Common myeloid progenitor, CD34-positive (primary cell): ENCODE measurements at regions not wholly inside any gene's neighbourhood (a gene's known extent, or its start where the extent isn't known, plus 50 kb on each side); places are given as distances from the start of the nearest gene placed in this dataset.

Source experiments
- CTCF ChIA-PET: fragments of 350-600 bp; sonication (Branson Sonifier 250); formaldehyde crosslinking; loops from one replicate; lab custom pipeline; 2021; ENCODE audit warnings: antibody characterized with exemption; lab: Charles Lee
- POLR2A ChIA-PET: fragments of 350-600 bp; sonication (Branson Sonifier 250); formaldehyde crosslinking; loops from one replicate; lab custom pipeline; 2021; ENCODE audit warnings: antibody characterized with exemption; lab: Charles Lee
- DNase-seq, 3 donors: peaks; one replicate each; pipeline versions ENCODE4 v3.0.0 to v3.0.0-alpha.2; 2013
- H3K27ac ChIP-seq, 2 experiments: 1 replicate in 1 of 2; 2 replicates in 1 of 2; pipeline ENCODE4 v1.7.0; 2013; ENCODE audit warnings: inconsistent platforms in 2 of 2, low read length in 2 of 2, mild to moderate bottlenecking in 2 of 2, low read depth in 1 of 2, moderate library complexity in 1 of 2; ENCODE audit not compliant: severe bottlenecking in 2 of 2, insufficient read depth in 1 of 2, poor library complexity in 1 of 2
- H3K27me3 ChIP-seq, 5 experiments: replicated peaks in 2 of 5; 1 replicate in 3 of 5; 2 replicates in 2 of 5; pipeline versions ENCODE4 v1.6.1 to v1.7.0; 2013; ENCODE audit warnings: low read length in 4 of 5, mild to moderate bottlenecking in 2 of 5, moderate library complexity in 2 of 5, inconsistent platforms in 1 of 5; ENCODE audit not compliant: insufficient read depth in 5 of 5, control insufficient read depth in 4 of 5
- H3K36me3 ChIP-seq, 4 experiments: 1 replicate in 2 of 4; 2 replicates in 2 of 4; pipeline versions ENCODE4 v1.6.1 to v1.7.0; 2013; ENCODE audit warnings: low read length in 3 of 4, control low read depth in 1 of 4, mild to moderate bottlenecking in 1 of 4; ENCODE audit not compliant: control insufficient read depth in 4 of 4, insufficient read depth in 4 of 4
- H3K4me1 ChIP-seq, 4 experiments: 1 replicate in 3 of 4; 2 replicates in 1 of 4; pipeline versions ENCODE4 v1.6.1 to v1.7.1; 2013; ENCODE audit warnings: low read length in 3 of 4, mild to moderate bottlenecking in 3 of 4, control low read depth in 1 of 4, inconsistent platforms in 1 of 4, moderate library complexity in 1 of 4; ENCODE audit not compliant: control insufficient read depth in 4 of 4, insufficient read depth in 4 of 4; ENCODE audit errors: control extremely low read depth in 1 of 4
- H3K4me3 ChIP-seq, 7 experiments: 1 replicate in 4 of 7; 2 replicates in 3 of 7; pipeline versions ENCODE4 v1.5.1 to v1.7.0; 2013; ENCODE audit warnings: mild to moderate bottlenecking in 7 of 7, low read length in 6 of 7, moderate library complexity in 6 of 7, inconsistent platforms in 2 of 7, low read depth in 2 of 7, control low read depth in 1 of 7; ENCODE audit not compliant: insufficient read depth in 4 of 7, control insufficient read depth in 1 of 7; ENCODE audit errors: extremely low read depth in 1 of 7
- H3K9me3 ChIP-seq, 5 experiments: 1 replicate in 4 of 5; 2 replicates in 1 of 5; pipeline versions ENCODE4 v1.6.1 to v1.7.1; 2013; ENCODE audit warnings: low read length in 4 of 5, mild to moderate bottlenecking in 2 of 5, inconsistent platforms in 1 of 5, low read depth in 1 of 5, moderate library complexity in 1 of 5; ENCODE audit not compliant: control insufficient read depth in 4 of 5, insufficient read depth in 2 of 5; ENCODE audit errors: control extremely low read depth in 1 of 5
- WGBS: methylation state at CpG from one replicate; pipeline ENCODE4 v1.1.5; 2013; ENCODE audit not compliant: insufficient coverage; 5-methylcytosine and 5-hydroxymethylcytosine counted together

DNA sequence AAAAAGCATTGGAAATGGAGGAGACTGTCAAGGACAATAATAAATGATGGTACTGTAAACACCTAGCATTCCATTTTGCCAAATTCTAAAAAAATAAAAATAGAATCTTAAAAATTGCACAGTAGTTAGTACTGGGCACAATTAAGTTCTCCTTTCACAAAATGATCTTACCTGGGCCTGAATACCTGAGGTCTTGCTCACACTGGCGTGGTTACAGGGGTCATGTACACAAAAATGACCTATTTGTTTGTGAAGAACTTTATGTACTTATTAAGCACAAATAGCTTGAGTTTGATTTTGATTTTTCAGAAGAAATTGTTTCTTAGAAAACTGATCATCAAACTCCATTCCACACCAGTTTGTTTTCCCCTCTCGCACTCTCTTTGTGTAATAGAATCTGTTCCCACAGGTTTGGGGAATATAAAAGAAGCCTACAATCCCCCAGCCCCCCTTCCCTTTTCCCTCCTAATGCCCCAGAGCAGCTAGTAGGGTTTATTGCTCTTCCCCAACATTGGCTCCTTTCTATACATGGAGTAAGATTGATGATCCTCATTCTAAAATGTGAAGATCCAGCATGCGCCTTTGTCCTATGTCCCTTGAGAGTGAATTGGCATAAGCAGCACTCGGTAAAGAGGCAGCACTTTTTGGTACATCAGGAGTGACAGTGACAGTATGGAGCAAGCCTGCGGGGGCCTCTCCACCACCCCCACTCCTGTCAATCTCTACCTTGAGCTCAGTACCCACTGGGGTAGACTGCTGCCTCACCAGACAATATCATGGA lies 204.3 kb downstream of the ASCL1 start:
- Histone ChIP-seq H3K27me3 (no peaks in the 10 kb centered on the region), H3K36me3 (no peaks in the 10 kb centered on the region), H3K4me3 (no peak overlapping the region), H3K9me3 (peaks cover 0 to 2% (median 0%) of the 10 kb centered on the region in 5 experiments), H3K27ac (no peak overlapping the region), H3K4me1 (no peaks in the 10 kb centered on the region)
- DNase-seq = no peak
- CTCF ChIA-PET = no interaction called here
- POLR2A ChIA-PET = interaction anchor here (0.7 kb wide), 1 partner anchor 26 kb away, joined by 5 read pairs; no protein-coding TSS in a partner anchor
- WGBS = 97% methylated on average over 3 of the region's 5 CpGs

DNA sequence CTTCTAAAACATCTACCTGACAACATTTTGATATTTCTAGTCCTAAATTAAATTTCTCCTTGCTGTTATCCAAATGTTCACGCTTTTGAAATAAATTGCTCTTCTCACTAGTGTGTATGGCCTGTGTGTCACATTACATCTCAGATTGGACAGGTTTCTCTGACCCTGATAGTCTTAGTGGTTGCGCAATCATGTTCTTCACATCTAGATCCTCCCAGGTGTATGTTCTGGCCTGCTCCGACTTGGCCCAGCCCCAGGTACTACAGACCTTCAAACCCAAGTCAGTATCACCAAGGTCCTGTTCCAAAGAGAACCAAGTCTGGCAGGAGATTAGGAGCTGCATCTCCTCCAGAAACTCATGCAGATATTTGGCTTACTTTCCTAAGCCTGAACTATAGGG lies 209.5 kb downstream of the ASCL1 start:
- 97% methylated on average over 3 of the region's 3 CpGs for WGBS

DNA sequence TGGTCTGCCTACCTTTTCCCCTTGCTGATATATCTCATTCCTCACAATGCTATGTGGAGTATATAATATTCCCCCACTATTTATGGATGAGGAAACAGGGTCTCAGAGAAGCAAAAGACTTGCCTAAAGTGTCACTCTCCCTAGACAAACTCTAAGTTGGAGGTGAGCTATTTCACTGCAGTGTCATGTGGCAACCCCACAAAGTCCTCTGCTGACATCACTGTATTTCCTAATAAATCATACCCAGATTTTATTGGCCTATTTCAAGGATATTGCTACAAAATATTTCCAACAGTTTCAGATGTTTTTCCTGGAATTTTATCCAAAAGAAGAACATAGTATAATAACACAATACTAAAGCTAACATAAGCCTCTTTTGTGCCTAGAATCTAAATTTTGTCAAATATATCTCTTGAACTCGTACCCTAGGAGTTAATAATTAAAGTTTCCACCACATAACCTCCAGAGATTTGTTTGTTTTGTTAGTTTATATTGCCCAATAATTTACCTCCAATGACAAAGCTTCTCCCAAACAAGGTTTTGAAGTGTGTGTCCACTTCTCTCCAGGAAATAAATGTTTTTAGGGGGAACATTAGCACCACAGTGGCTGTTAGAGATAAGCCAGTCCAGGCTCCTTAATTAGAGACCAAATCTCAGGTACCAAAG lies 215.1 kb downstream of the ASCL1 start:
- no peaks in the 10 kb centered on the region for H3K9me3 ChIP-seq
- no peak for DNase-seq
- no peaks in the 10 kb centered on the region for H3K36me3 ChIP-seq
- ChIA-PET CTCF (no interaction called here), POLR2A (no interaction called here)
- H3K27ac ChIP-seq = no peak overlapping the region
- no peaks in the 10 kb centered on the region for H3K27me3 ChIP-seq
- H3K4me3 ChIP-seq = no peak overlapping the region
- no CpG with 5 or more reads among the region's 1 CpG for WGBS
- H3K4me1 ChIP-seq = no peaks in the 10 kb centered on the region

More for the DNA sequence above, 209.5 kb downstream of the ASCL1 start:
- Histone ChIP-seq H3K4me1 (no peaks in the 10 kb centered on the region), H3K27me3 (no peaks in the 10 kb centered on the region), H3K36me3 (no peaks in the 10 kb centered on the region), H3K4me3 (no peak overlapping the region), H3K9me3 (no peaks in the 10 kb centered on the region), H3K27ac (no peak overlapping the region)
- DNase-seq = no peak
- CTCF ChIA-PET = no interaction called here
- POLR2A ChIA-PET = no interaction called here

DNA sequence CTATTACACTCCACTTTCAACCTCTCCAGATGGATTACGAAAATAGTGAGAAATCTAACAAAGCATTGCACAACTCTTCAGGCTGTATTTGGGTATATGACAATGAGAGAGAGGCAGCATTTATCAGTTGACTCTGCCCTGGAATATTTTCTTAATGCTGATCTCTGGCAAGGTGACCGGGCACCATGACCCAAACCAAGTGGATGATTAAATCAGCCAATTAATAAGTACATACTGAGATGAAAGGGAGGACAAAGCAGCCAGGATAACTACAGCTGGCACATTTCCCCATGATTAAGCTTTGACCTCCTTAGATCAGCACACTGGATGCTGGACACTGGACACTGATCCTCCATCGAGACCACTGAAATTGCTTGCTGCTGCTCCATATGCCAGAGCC lies 218.2 kb downstream of the ASCL1 start:
- H3K4me3 ChIP-seq = no peak overlapping the region
- POLR2A ChIA-PET = no interaction called here
- 90% methylated on average over 2 of the region's 3 CpGs for WGBS
- CTCF ChIA-PET = no interaction called here
- no peaks in the 10 kb centered on the region for H3K9me3 ChIP-seq
- no peak overlapping the region for H3K27ac ChIP-seq
- no peak for DNase-seq
- no peaks in the 10 kb centered on the region for H3K4me1 ChIP-seq
- H3K36me3 ChIP-seq = no peaks in the 10 kb centered on the region
- H3K27me3 ChIP-seq = no peaks in the 10 kb centered on the region

DNA sequence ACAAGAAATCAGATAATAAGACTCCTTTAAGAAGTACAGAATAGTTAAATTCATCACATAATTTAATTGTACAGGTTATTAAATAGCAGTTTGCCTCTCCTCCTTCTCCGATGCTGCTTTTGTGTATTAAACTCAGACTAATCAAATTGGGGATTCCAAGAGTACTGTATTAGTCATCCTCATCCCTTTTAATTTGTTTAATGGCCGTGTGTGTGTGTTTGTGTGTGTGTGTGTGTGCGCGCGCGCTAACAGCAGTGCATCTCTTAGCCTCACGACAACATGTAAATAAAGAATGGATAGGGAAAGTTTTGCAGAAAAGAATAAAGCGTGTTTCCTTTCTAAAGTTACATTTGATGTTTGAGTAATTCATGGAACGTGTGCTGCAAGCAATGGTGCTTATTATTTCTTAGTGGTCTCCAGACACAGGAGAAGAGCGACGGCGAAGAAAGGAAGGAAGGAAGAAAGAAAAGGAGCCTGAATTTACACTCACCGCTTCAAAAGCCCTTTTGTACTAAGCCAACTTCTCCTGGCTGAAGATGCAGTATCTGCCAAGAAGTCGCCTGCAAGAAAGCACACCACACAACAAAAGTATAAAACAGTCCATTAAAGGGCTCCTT lies 220.3 kb downstream of the ASCL1 start:
- ChIA-PET POLR2A (no interaction called here), CTCF (no interaction called here)
- Histone ChIP-seq H3K4me1 (no peaks in the 10 kb centered on the region), H3K9me3 (no peaks in the 10 kb centered on the region), H3K4me3 (no peak overlapping the region), H3K27ac (no peak overlapping the region), H3K27me3 (no peaks in the 10 kb centered on the region), H3K36me3 (no peaks in the 10 kb centered on the region)
- WGBS = 97% methylated on average over 4 of the region's 14 CpGs
- DNase-seq = no peak

DNA sequence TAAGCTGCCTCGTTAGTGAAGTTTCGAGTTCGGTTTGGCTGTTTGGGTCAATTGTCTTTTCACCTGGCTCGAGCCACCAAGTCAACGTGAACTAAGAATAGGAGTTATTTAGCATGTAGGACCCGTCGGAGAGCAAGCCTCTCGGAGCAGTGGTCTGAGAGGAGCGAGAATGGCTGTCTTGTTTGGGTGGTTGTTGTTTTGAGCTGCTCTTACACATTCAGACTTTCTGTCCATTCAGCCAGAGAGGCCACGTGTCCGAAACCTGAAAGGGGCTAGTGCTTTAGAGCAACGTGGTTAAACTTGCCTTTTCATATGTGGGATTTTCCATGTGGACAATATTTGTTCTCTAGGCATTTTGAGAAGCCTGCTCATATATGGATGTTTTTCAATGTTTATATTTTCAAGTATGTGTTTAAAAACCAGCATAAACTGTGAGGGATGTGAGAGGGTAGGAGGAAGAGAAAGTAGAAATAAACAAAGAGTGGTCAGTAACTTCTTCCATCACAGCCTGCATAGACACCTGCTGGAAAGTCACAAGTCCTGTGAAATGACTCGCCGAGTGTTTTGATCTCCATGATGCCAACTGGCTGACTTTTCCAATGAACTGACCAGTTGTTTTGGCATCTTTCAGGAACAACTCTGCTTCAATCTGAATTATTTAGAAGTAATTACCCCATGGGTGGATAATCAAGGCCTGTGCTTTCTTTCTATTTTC lies 221.0 kb downstream of the ASCL1 start:
- WGBS = 95% methylated on average over 14 of the region's 14 CpGs
- H3K4me3 ChIP-seq = no peak overlapping the region
- no peaks in the 10 kb centered on the region for H3K27me3 ChIP-seq
- ChIA-PET CTCF (no interaction called here), POLR2A (no interaction called here)
- no peak overlapping the region for H3K27ac ChIP-seq
- no peak for DNase-seq
- no peaks in the 10 kb centered on the region for H3K9me3 ChIP-seq
- no peaks in the 10 kb centered on the region for H3K4me1 ChIP-seq
- H3K36me3 ChIP-seq = no peaks in the 10 kb centered on the region
